ENCODE measurements at regions not wholly inside any gene's neighbourhood (a gene's known extent, or its start where the extent isn't known, plus 50 kb on each side); places are given as distances from the start of the nearest gene placed in this dataset.

- H4K20me1 ChIP-seq (ENCODE audit: insufficient read depth, low read depth, low read length): no peaks in the 10 kb centered on the region
- H3K4me3 ChIP-seq (ENCODE audit: low read length): no peak overlapping the region
Measured at GRCh38 chrX:149198980-149199732, 305.9 kb downstream of the IDS start.

GRCh38 chrX:149185087-149185486 is 320.0 kb downstream of the IDS start:
- Histone ChIP-seq H3K4me1 (ENCODE audit: low read length) (no peaks in the 10 kb centered on the region), H3K9me3 (ENCODE audit: low read length) (no peaks in the 10 kb centered on the region), H3K4me2 (ENCODE audit: low read depth, low read length, poor library complexity, severe bottlenecking) (no peak overlapping the region)

More at GRCh38 chrX:149198980-149199732, 305.9 kb downstream of the IDS start:
- Histone ChIP-seq H3K9me3 (ENCODE audit: low read length) (no peaks in the 10 kb centered on the region), H3K4me2 (ENCODE audit: low read depth, low read length, poor library complexity, severe bottlenecking) (no peak overlapping the region), H3K9me2 (replicated peaks; ENCODE audit: insufficient read depth, low read length) (no peaks in the 10 kb centered on the region), H3K4me1 (ENCODE audit: low read length) (no peaks in the 10 kb centered on the region), H3K9ac (ENCODE audit: low read length) (no peak overlapping the region), H2AFZ (ENCODE audit: low read length) (no peak overlapping the region), H3K27ac (ENCODE audit: low read length) (no peak overlapping the region), H3K36me3 (ENCODE audit: insufficient read depth, low read length) (no peaks in the 10 kb centered on the region), H3K79me2 (ENCODE audit: low read length) (no peaks in the 10 kb centered on the region), H3K27me3 (ENCODE audit: low read length) (no peaks in the 10 kb centered on the region)
- no peak for DNase-seq

GRCh38 chrX:149161435-149162088 is 343.5 kb downstream of the IDS start:
- DNase-seq: peak; percentile 75
- no peaks in the 10 kb centered on the region for H3K36me3 ChIP-seq (ENCODE audit: insufficient read depth, low read length)
- H4K20me1 ChIP-seq (ENCODE audit: insufficient read depth, low read depth, low read length): no peaks in the 10 kb centered on the region
- 0 out of 2 replicates have a peak overlapping the region, but pooled peaks have one; percentile 8 for H3K4me3 ChIP-seq (ENCODE audit: low read length)
- no peak overlapping the region for H2AFZ ChIP-seq (ENCODE audit: low read length)
- peak overlapping the region; percentile 27 for H3K4me2 ChIP-seq (ENCODE audit: low read depth, low read length, poor library complexity, severe bottlenecking)
- H3K27me3 ChIP-seq (ENCODE audit: low read length): no peaks in the 10 kb centered on the region
- H3K9me2 ChIP-seq (replicated peaks; ENCODE audit: insufficient read depth, low read length): no peaks in the 10 kb centered on the region
- no peaks in the 10 kb centered on the region for H3K9me3 ChIP-seq (ENCODE audit: low read length)
- no peaks in the 10 kb centered on the region for H3K79me2 ChIP-seq (ENCODE audit: low read length)
- H3K4me1 ChIP-seq (ENCODE audit: low read length): peaks cover 36% of the 10 kb centered on the region
- H3K27ac ChIP-seq (ENCODE audit: low read length): no peak overlapping the region
- no peak overlapping the region for H3K9ac ChIP-seq (ENCODE audit: low read length)

More at GRCh38 chrX:149185087-149185486, 320.0 kb downstream of the IDS start:
- Histone ChIP-seq H3K79me2 (ENCODE audit: low read length) (no peaks in the 10 kb centered on the region), H3K27me3 (ENCODE audit: low read length) (no peaks in the 10 kb centered on the region), H3K27ac (ENCODE audit: low read length) (no peak overlapping the region), H2AFZ (ENCODE audit: low read length) (no peak overlapping the region), H4K20me1 (ENCODE audit: insufficient read depth, low read depth, low read length) (no peaks in the 10 kb centered on the region), H3K36me3 (ENCODE audit: insufficient read depth, low read length) (no peaks in the 10 kb centered on the region), H3K4me3 (ENCODE audit: low read length) (no peak overlapping the region), H3K9me2 (replicated peaks; ENCODE audit: insufficient read depth, low read length) (no peaks in the 10 kb centered on the region), H3K9ac (ENCODE audit: low read length) (no peak overlapping the region)
- DNase-seq: no peak

- Histone ChIP-seq H3K9ac (ENCODE audit: low read length) (no peak overlapping the region), H2AFZ (ENCODE audit: low read length) (no peak overlapping the region), H3K4me3 (ENCODE audit: low read length) (no peak overlapping the region), H3K4me2 (ENCODE audit: low read depth, low read length, poor library complexity, severe bottlenecking) (no peak overlapping the region), H3K79me2 (ENCODE audit: low read length) (no peaks in the 10 kb centered on the region), H3K27me3 (ENCODE audit: low read length) (no peaks in the 10 kb centered on the region), H3K36me3 (ENCODE audit: insufficient read depth, low read length) (no peaks in the 10 kb centered on the region), H3K9me3 (ENCODE audit: low read length) (no peaks in the 10 kb centered on the region), H3K9me2 (replicated peaks; ENCODE audit: insufficient read depth, low read length) (no peaks in the 10 kb centered on the region), H4K20me1 (ENCODE audit: insufficient read depth, low read depth, low read length) (no peaks in the 10 kb centered on the region), H3K4me1 (ENCODE audit: low read length) (peaks cover 36% of the 10 kb centered on the region), H3K27ac (ENCODE audit: low read length) (no peak overlapping the region)
- no peak for DNase-seq
Measured at GRCh38 chrX:149157976-149158375, 347.1 kb downstream of the IDS start.

- Histone ChIP-seq H3K27ac (ENCODE audit: low read length) (no peak overlapping the region), H3K36me3 (ENCODE audit: insufficient read depth, low read length) (no peaks in the 10 kb centered on the region), H3K9me2 (replicated peaks; ENCODE audit: insufficient read depth, low read length) (no peaks in the 10 kb centered on the region), H3K27me3 (ENCODE audit: low read length) (no peaks in the 10 kb centered on the region), H3K79me2 (ENCODE audit: low read length) (no peaks in the 10 kb centered on the region), H3K4me1 (ENCODE audit: low read length) (no peaks in the 10 kb centered on the region), H3K4me2 (ENCODE audit: low read depth, low read length, poor library complexity, severe bottlenecking) (no peak overlapping the region), H2AFZ (ENCODE audit: low read length) (no peak overlapping the region), H3K4me3 (ENCODE audit: low read length) (no peak overlapping the region), H4K20me1 (ENCODE audit: insufficient read depth, low read depth, low read length) (no peaks in the 10 kb centered on the region), H3K9ac (ENCODE audit: low read length) (no peak overlapping the region), H3K9me3 (ENCODE audit: low read length) (no peaks in the 10 kb centered on the region)
- no peak for DNase-seq
Measured at GRCh38 chrX:149152941-149153340, 352.2 kb downstream of the IDS start.

- no peaks in the 10 kb centered on the region for H3K9me3 ChIP-seq (ENCODE audit: low read length)
- H3K4me1 ChIP-seq (ENCODE audit: low read length): no peaks in the 10 kb centered on the region
- H3K4me2 ChIP-seq (ENCODE audit: low read depth, low read length, poor library complexity, severe bottlenecking): no peak overlapping the region
- no peak overlapping the region for H2AFZ ChIP-seq (ENCODE audit: low read length)
- no peaks in the 10 kb centered on the region for H3K36me3 ChIP-seq (ENCODE audit: insufficient read depth, low read length)
- no peaks in the 10 kb centered on the region for H3K9me2 ChIP-seq (replicated peaks; ENCODE audit: insufficient read depth, low read length)
- no peaks in the 10 kb centered on the region for H4K20me1 ChIP-seq (ENCODE audit: insufficient read depth, low read depth, low read length)
- no peak overlapping the region for H3K27ac ChIP-seq (ENCODE audit: low read length)
- no peak for DNase-seq
- no peak overlapping the region for H3K4me3 ChIP-seq (ENCODE audit: low read length)
- H3K79me2 ChIP-seq (ENCODE audit: low read length): no peaks in the 10 kb centered on the region
- no peaks in the 10 kb centered on the region for H3K27me3 ChIP-seq (ENCODE audit: low read length)
- H3K9ac ChIP-seq (ENCODE audit: low read length): no peak overlapping the region
Measured at GRCh38 chrX:149151805-149152757, 353.0 kb downstream of the IDS start.

- H2AFZ ChIP-seq (ENCODE audit: low read length): no peak overlapping the region
- DNase-seq: no peak
- no peaks in the 10 kb centered on the region for H3K9me3 ChIP-seq (ENCODE audit: low read length)
- no peak overlapping the region for H3K4me2 ChIP-seq (ENCODE audit: low read depth, low read length, poor library complexity, severe bottlenecking)
- H3K9me2 ChIP-seq (replicated peaks; ENCODE audit: insufficient read depth, low read length): no peaks in the 10 kb centered on the region
- H3K79me2 ChIP-seq (ENCODE audit: low read length): no peaks in the 10 kb centered on the region
- no peaks in the 10 kb centered on the region for H3K27me3 ChIP-seq (ENCODE audit: low read length)
- no peaks in the 10 kb centered on the region for H3K36me3 ChIP-seq (ENCODE audit: insufficient read depth, low read length)
- H3K4me1 ChIP-seq (ENCODE audit: low read length): no peaks in the 10 kb centered on the region
- H4K20me1 ChIP-seq (ENCODE audit: insufficient read depth, low read depth, low read length): no peaks in the 10 kb centered on the region
- no peak overlapping the region for H3K4me3 ChIP-seq (ENCODE audit: low read length)
- H3K9ac ChIP-seq (ENCODE audit: low read length): no peak overlapping the region
- no peak overlapping the region for H3K27ac ChIP-seq (ENCODE audit: low read length)
Measured at GRCh38 chrX:149145845-149146285, 359.2 kb downstream of the IDS start.

GRCh38 chrX:149131774-149132173 is 373.3 kb downstream of the IDS start:
- no peaks in the 10 kb centered on the region for H3K9me2 ChIP-seq (replicated peaks; ENCODE audit: insufficient read depth, low read length)
- H3K4me3 ChIP-seq (ENCODE audit: low read length): no peak overlapping the region
- no peak overlapping the region for H3K9ac ChIP-seq (ENCODE audit: low read length)
- no peak overlapping the region for H3K27ac ChIP-seq (ENCODE audit: low read length)
- H3K36me3 ChIP-seq (ENCODE audit: insufficient read depth, low read length): no peaks in the 10 kb centered on the region
- H3K79me2 ChIP-seq (ENCODE audit: low read length): no peaks in the 10 kb centered on the region
- DNase-seq: no peak
- no peaks in the 10 kb centered on the region for H4K20me1 ChIP-seq (ENCODE audit: insufficient read depth, low read depth, low read length)
- H3K27me3 ChIP-seq (ENCODE audit: low read length): no peaks in the 10 kb centered on the region
- H3K4me2 ChIP-seq (ENCODE audit: low read depth, low read length, poor library complexity, severe bottlenecking): no peak overlapping the region
- no peaks in the 10 kb centered on the region for H3K9me3 ChIP-seq (ENCODE audit: low read length)
- no peaks in the 10 kb centered on the region for H3K4me1 ChIP-seq (ENCODE audit: low read length)
- no peak overlapping the region for H2AFZ ChIP-seq (ENCODE audit: low read length)

Measured in Karpas-422 (cell line).